Loucy (cell line): ENCODE measurements at regions not wholly inside any gene's neighbourhood (a gene's known extent, or its start where the extent isn't known, plus 50 kb on each side); places are given as distances from the start of the nearest gene placed in this dataset.

Experiments used
- H2AFZ ChIP-seq: fragments of 200-600 bp; sonication (generic); 2 replicates; pipeline ENCODE4 v1.6.0; 2016; ENCODE audit warnings: antibody characterized with exemption, mild to moderate bottlenecking, low read length, moderate library complexity
- H3F3A ChIP-seq: fragments of 200-600 bp; 2 replicates; pipeline ENCODE4 v1.6.0; 2016; ENCODE audit warnings: antibody characterized with exemption, low read depth, mild to moderate bottlenecking
- H3K27me3 ChIP-seq: fragments of 200-600 bp; sonication (generic); 2 replicates; pipeline ENCODE4 v1.6.1; 2014; ENCODE audit warnings: low read length, mild to moderate bottlenecking; ENCODE audit not compliant: insufficient read depth, poor library complexity, severe bottlenecking
- H3K36me3 ChIP-seq: fragments of 200-600 bp; sonication (generic); 2 replicates; pipeline ENCODE4 v1.6.1; 2016; ENCODE audit warnings: low read length; ENCODE audit not compliant: insufficient read depth
- H3K4me1 ChIP-seq: fragments of 200-600 bp; sonication (generic); 2 replicates; pipeline ENCODE4 v1.5.1; 2014; ENCODE audit warnings: low read length, mild to moderate bottlenecking; ENCODE audit not compliant: insufficient read depth, poor library complexity, severe bottlenecking
- H3K4me2 ChIP-seq: fragments of 200-600 bp; sonication (generic); 2 replicates; pipeline ENCODE4 v1.6.0; 2014; ENCODE audit warnings: antibody characterized with exemption, low read length, low read depth, mild to moderate bottlenecking; ENCODE audit not compliant: poor library complexity, severe bottlenecking
- H3K4me3 ChIP-seq: fragments of 200-600 bp; sonication (generic); 2 replicates; pipeline ENCODE4 v1.5.1; 2014; ENCODE audit warnings: low read length, mild to moderate bottlenecking, mixed read lengths; ENCODE audit not compliant: poor library complexity, severe bottlenecking
- H3K79me2 ChIP-seq: fragments of 200-600 bp; sonication (generic); 2 replicates; pipeline ENCODE4 v1.6.1; 2014; ENCODE audit warnings: low read length; ENCODE audit not compliant: insufficient read depth
- H3K9ac ChIP-seq: fragments of 200-600 bp; sonication (generic); 2 replicates; pipeline ENCODE4 v1.6.0; 2014; ENCODE audit warnings: mild to moderate bottlenecking, low read depth, low read length, moderate library complexity; ENCODE audit not compliant: poor library complexity, severe bottlenecking
- H3K9me2 ChIP-seq: fragments of 200-600 bp; sonication (generic); replicated peaks from 2 replicates; pipeline ENCODE4 v1.6.1; 2016; ENCODE audit warnings: low read depth, low read length, mixed read lengths
- H3K9me3 ChIP-seq: fragments of 200-600 bp; sonication (generic); 2 replicates; pipeline ENCODE4 v1.6.1; 2014; ENCODE audit warnings: mild to moderate bottlenecking, antibody characterized with exemption, low read length, low read depth; ENCODE audit not compliant: insufficient read depth
- H4K20me1 ChIP-seq: fragments of 200-600 bp; sonication (generic); 2 replicates; pipeline ENCODE4 v1.6.0; 2014; ENCODE audit warnings: antibody characterized with exemption, low read length, mild to moderate bottlenecking; ENCODE audit not compliant: insufficient read depth, poor library complexity, severe bottlenecking
- CTCF ChIP-seq: fragments of 200-600 bp; sonication (generic); conservative IDR thresholded peaks from 2 replicates; pipeline ENCODE4 v1.5.1; 2014; ENCODE audit warnings: mild to moderate bottlenecking, antibody characterized with exemption, low read length
- EZH2phosphoT487 ChIP-seq: fragments of 200-600 bp; IDR thresholded peaks from 2 replicates; pipeline ENCODE4 v1.6.1; 2018; ENCODE audit warnings: antibody characterized with exemption, mild to moderate bottlenecking, moderate library complexity, borderline replicate concordance

- Histone ChIP-seq H3K4me1 (no peaks in the 10 kb centered on the region), H3F3A (no peaks in the 10 kb centered on the region), H3K36me3 (no peaks in the 10 kb centered on the region), H3K4me2 (no peak overlapping the region), H3K4me3 (no peak overlapping the region), H4K20me1 (no peaks in the 10 kb centered on the region), H3K9me3 (no peaks in the 10 kb centered on the region), H3K9me2 (no peaks in the 10 kb centered on the region), H3K9ac (no peak overlapping the region), H2AFZ (no peak overlapping the region), H3K27me3 (no peaks in the 10 kb centered on the region), H3K79me2 (no peaks in the 10 kb centered on the region)
- TF ChIP-seq CTCF (no peak), EZH2phosphoT487 (no peak)
Observed at GRCh38 chr2:104408266-104408665, 445.6 kb upstream of the POU3F3 start.

GRCh38 chr2:104410136-104410535 lies 443.8 kb upstream of the POU3F3 start:
- H3K4me3 ChIP-seq = no peak overlapping the region
- H2AFZ ChIP-seq = no peak overlapping the region
- H3K9me2 ChIP-seq = no peaks in the 10 kb centered on the region
- no peaks in the 10 kb centered on the region for H4K20me1 ChIP-seq
- no peaks in the 10 kb centered on the region for H3K79me2 ChIP-seq
- H3F3A ChIP-seq = no peaks in the 10 kb centered on the region
- no peaks in the 10 kb centered on the region for H3K36me3 ChIP-seq
- no peaks in the 10 kb centered on the region for H3K9me3 ChIP-seq
- TF ChIP-seq EZH2phosphoT487 (no peak), CTCF (no peak)
- no peak overlapping the region for H3K4me2 ChIP-seq
- no peak overlapping the region for H3K9ac ChIP-seq
- H3K4me1 ChIP-seq = no peaks in the 10 kb centered on the region
- no peaks in the 10 kb centered on the region for H3K27me3 ChIP-seq

- H3F3A ChIP-seq = no peaks in the 10 kb centered on the region
- H2AFZ ChIP-seq = no peak overlapping the region
- H3K9me2 ChIP-seq = no peaks in the 10 kb centered on the region
- no peaks in the 10 kb centered on the region for H3K36me3 ChIP-seq
- H3K9ac ChIP-seq = no peak overlapping the region
- H3K27me3 ChIP-seq = no peaks in the 10 kb centered on the region
- no peak overlapping the region for H3K4me3 ChIP-seq
- H4K20me1 ChIP-seq = no peaks in the 10 kb centered on the region
- no peak for TF ChIP-seq EZH2phosphoT487
- TF ChIP-seq CTCF = peak; percentile 92
- H3K79me2 ChIP-seq = no peaks in the 10 kb centered on the region
- no peak overlapping the region for H3K4me2 ChIP-seq
- no peaks in the 10 kb centered on the region for H3K4me1 ChIP-seq
- no peaks in the 10 kb centered on the region for H3K9me3 ChIP-seq
Observed at GRCh38 chr2:104412384-104412783, 441.5 kb upstream of the POU3F3 start.
